ENCODE measurements at regions not wholly inside any gene's neighbourhood (a gene's known extent, or its start where the extent isn't known, plus 50 kb on each side); places are given as distances from the start of the nearest gene placed in this dataset.

DNA sequence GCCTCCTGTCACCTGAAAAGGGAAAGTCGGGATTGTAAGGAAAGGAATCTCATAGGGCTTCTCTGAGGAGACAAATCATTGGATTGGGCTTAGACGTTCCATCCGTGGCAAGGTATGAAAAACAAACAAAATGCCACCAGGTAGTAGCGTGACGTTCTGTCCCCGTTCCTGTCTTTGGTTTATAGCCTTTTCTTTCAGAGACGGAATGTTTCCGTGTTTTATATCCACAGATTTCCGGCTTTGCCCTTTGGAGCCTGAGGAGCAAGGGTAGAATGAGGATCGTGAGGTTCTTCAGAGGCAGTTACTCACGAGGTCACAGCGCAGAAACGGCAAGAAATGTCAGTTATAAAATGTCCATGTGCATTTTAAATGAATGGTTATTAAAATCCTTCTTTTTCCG, 118.3 kb downstream of the TMEM18 start:
- 88% methylated on average over 14 of the region's 14 CpGs; no CpG with 5 or more reads in 1 of the 2 experiments for WGBS, 2 experiments (ENCODE audit: extremely low coverage in 1 of 2, insufficient coverage in 1 of 2, insufficient read length in 1 of 2, insufficient replicate concordance in 2 of 2, low coverage in 1 of 2, low lambda C conversion rate in 2 of 2, missing lambda C conversion rate in 1 of 2)
- no peak for FAIRE-seq
- no peak overlapping the region; the same call in 1 of the 2 replicates for H4K8ac ChIP-seq (ENCODE audit: extremely low read depth, insufficient read depth, low read length)
- H2AK5ac ChIP-seq (ENCODE audit: low read depth, low read length), result no peak overlapping the region
- H3K23ac ChIP-seq (ENCODE audit: insufficient read length), result no peak overlapping the region
- H3K27me3 ChIP-seq (replicated peaks in 1 of 4; ENCODE audit: control insufficient read depth in 3 of 4, extremely low read depth in 1 of 4, insufficient read depth in 3 of 4, low read length in 3 of 4), result no peaks in the 10 kb centered on the region; a peak in 2 of 7 replicates
- H3K9ac ChIP-seq (replicated peaks in 1 of 4; ENCODE audit: extremely low read depth in 1 of 4, low read depth in 3 of 4, low read length in 3 of 4), result no peak overlapping the region
- no peak overlapping the region for H3K56ac ChIP-seq (replicated peaks; ENCODE audit: insufficient read length, low read depth, low read length)
- H2BK15ac ChIP-seq (ENCODE audit: low read length), result no peak overlapping the region
- no peak overlapping the region for H2BK5ac ChIP-seq (ENCODE audit: low read depth, low read length)
- no peak overlapping the region for H4K91ac ChIP-seq (replicated peaks; ENCODE audit: insufficient read length, low read length)
- no peak overlapping the region for H4K5ac ChIP-seq (ENCODE audit: insufficient read length, low read depth, low read length)
- no peak for TF ChIP-seq TCF12 (IDR thresholded peaks at IDR 0.05; ENCODE audit: low read depth, low read length)
- TF ChIP-seq CBX5 (IDR thresholded peaks at IDR 0.05; ENCODE audit: low read depth, low read length), result no peak
- TF ChIP-seq SP1 (IDR thresholded peaks at IDR 0.05; ENCODE audit: low read depth, low read length), result no peak
- no peak for TF ChIP-seq KDM1A (IDR thresholded peaks at IDR 0.05; ENCODE audit: borderline replicate concordance, low read length)
- TF ChIP-seq SRF (IDR thresholded peaks at IDR 0.05; ENCODE audit: low read depth, low read length), result no peak
- no peak for TF ChIP-seq FOSL1 (IDR thresholded peaks at IDR 0.05; ENCODE audit: insufficient read depth, low read depth, low read length)
- TF ChIP-seq RFX5 (IDR thresholded peaks at IDR 0.05; ENCODE audit: borderline replicate concordance, low read depth, low read length), result no peak
- TF ChIP-seq HDAC6 (IDR thresholded peaks at IDR 0.05; ENCODE audit: low read depth, low read length), result no peak
- TF ChIP-seq CHD1 (IDR thresholded peaks at IDR 0.05; ENCODE audit: low read depth, low read length), result no peak
- no peak for TF ChIP-seq CBX8 (IDR thresholded peaks at IDR 0.05; ENCODE audit: borderline replicate concordance, low read depth, low read length)
- no peak for TF ChIP-seq TAF7 (optimal IDR thresholded peaks at IDR 0.05; ENCODE audit: borderline replicate concordance, low read depth, low read length)
- H2AFZ ChIP-seq (ENCODE audit: low read length), result no peak overlapping the region
- H3K4me3 ChIP-seq (ENCODE audit: extremely low read depth in 1 of 4, insufficient read depth in 2 of 4, low read depth in 3 of 4, low read length in 4 of 4), result no peak overlapping the region
- no peaks in the 10 kb centered on the region for H4K20me1 ChIP-seq (replicated peaks in 1 of 2; ENCODE audit: control insufficient read depth in 1 of 2, insufficient read depth in 2 of 2, low read length in 2 of 2)
- H2BK20ac ChIP-seq (ENCODE audit: low read length), result no peak overlapping the region
- H2BK12ac ChIP-seq (ENCODE audit: low read depth, low read length), result no peak overlapping the region
- no peaks in the 10 kb centered on the region for H3K79me2 ChIP-seq (ENCODE audit: control insufficient read depth in 1 of 2, insufficient read depth in 2 of 2, low read length in 2 of 2)
- no peak overlapping the region for H3K4ac ChIP-seq (replicated peaks; ENCODE audit: insufficient read length, low read depth, low read length)
- H3K23me2 ChIP-seq (ENCODE audit: low read depth, low read length), result no peaks in the 10 kb centered on the region
- no peak for DNase-seq (ENCODE audit: low read depth in 1 of 2, low spot score in 2 of 2)
- POLR2A ChIA-PET (ENCODE audit: partially characterized antibody), result no interaction called here
- no peak overlapping the region for H2BK120ac ChIP-seq (replicated peaks; ENCODE audit: low read depth, low read length)
- H3K18ac ChIP-seq (ENCODE audit: extremely low read depth, low read length), result no peak overlapping the region
- no peak overlapping the region for H3K14ac ChIP-seq (ENCODE audit: insufficient read length)
- H3K79me1 ChIP-seq (ENCODE audit: low read depth, low read length), result no peaks in the 10 kb centered on the region
- no peaks in the 10 kb centered on the region; a peak in 1 of 7 replicates for H3K4me1 ChIP-seq (replicated peaks in 1 of 4; ENCODE audit: control insufficient read depth in 3 of 4, insufficient read depth in 4 of 4, low read length in 3 of 4)
- no peaks in the 10 kb centered on the region for H3K9me3 ChIP-seq (ENCODE audit: insufficient read depth in 2 of 2, low read depth in 1 of 2, low read length in 1 of 2)
- CTCF ChIA-PET (ENCODE audit: partially characterized antibody), result no interaction called here
- no peak overlapping the region for H3K27ac ChIP-seq (ENCODE audit: low read depth, low read length)
- H3K4me2 ChIP-seq (ENCODE audit: insufficient read depth in 1 of 2, low read depth in 2 of 2, low read length in 2 of 2), result no peak overlapping the region
- no peaks in the 10 kb centered on the region for H3K36me3 ChIP-seq (ENCODE audit: control insufficient read depth in 2 of 4, insufficient read depth in 4 of 4, low read length in 3 of 4)
